ENCODE measurements at regions not wholly inside any gene's neighbourhood (a gene's known extent, or its start where the extent isn't known, plus 50 kb on each side); places are given as distances from the start of the nearest gene placed in this dataset.

GRCh38 chr5:8894031-8894430, 651.8 kb downstream of the SEMA5A start:
- DNase-seq (ENCODE audit: low spot score): no peak
- intact Hi-C loops (cut with DNase I): no loop called here

GRCh38 chr5:8895062-8895461, 650.8 kb downstream of the SEMA5A start:
- intact Hi-C loops (cut with DNase I): no loop called here
- no peak for DNase-seq (ENCODE audit: low spot score)

GRCh38 chr5:8895599-8895998, 650.3 kb downstream of the SEMA5A start:
- intact Hi-C loops (cut with DNase I): no loop called here
- no peak for DNase-seq (ENCODE audit: low spot score)

GRCh38 chr5:8897316-8897715, 648.6 kb downstream of the SEMA5A start:
- DNase-seq (ENCODE audit: low spot score): no peak
- intact Hi-C loops (cut with DNase I): no loop called here

GRCh38 chr5:8905021-8905420, 640.9 kb downstream of the SEMA5A start:
- intact Hi-C loops (cut with DNase I): no loop called here
- DNase-seq (ENCODE audit: low spot score): no peak

- intact Hi-C loops (cut with DNase I): no loop called here
- no peak for DNase-seq (ENCODE audit: low spot score)
Measured at GRCh38 chr5:8906303-8906967, 639.4 kb downstream of the SEMA5A start.

GRCh38 chr5:8907168-8907868, 638.6 kb downstream of the SEMA5A start:
- DNase-seq (ENCODE audit: low spot score): no peak
- intact Hi-C loops (cut with DNase I): no loop called here

GRCh38 chr5:8908055-8908683, 637.7 kb downstream of the SEMA5A start:
- intact Hi-C loops (cut with DNase I): no loop called here
- no peak for DNase-seq (ENCODE audit: low spot score)

GRCh38 chr5:8912106-8912505, 633.8 kb downstream of the SEMA5A start:
- intact Hi-C loops (cut with DNase I): no loop called here
- DNase-seq (ENCODE audit: low spot score): no peak

GRCh38 chr5:8913522-8913921, 632.4 kb downstream of the SEMA5A start:
- intact Hi-C loops (cut with DNase I): no loop called here
- no peak for DNase-seq (ENCODE audit: low spot score)

- DNase-seq (ENCODE audit: low spot score): no peak
- intact Hi-C loops (cut with DNase I): no loop called here
Measured at GRCh38 chr5:8919096-8919495, 626.8 kb downstream of the SEMA5A start.

GRCh38 chr5:8923526-8923925, 622.3 kb downstream of the SEMA5A start:
- intact Hi-C loops (cut with DNase I): no loop called here
- DNase-seq (ENCODE audit: low spot score): no peak

- intact Hi-C loops (cut with DNase I): no loop called here
- no peak for DNase-seq (ENCODE audit: low spot score)
Measured at GRCh38 chr5:8924054-8924793, 621.7 kb downstream of the SEMA5A start.

- intact Hi-C loops (cut with DNase I): no loop called here
Measured at GRCh38 chr5:8930021-8930420, 615.9 kb downstream of the SEMA5A start.

GRCh38 chr5:8934455-8934854, 611.4 kb downstream of the SEMA5A start:
- intact Hi-C loops (cut with DNase I): no loop called here
- no peak for DNase-seq (ENCODE audit: low spot score)

More at GRCh38 chr5:8930021-8930420, 615.9 kb downstream of the SEMA5A start:
- no peak for DNase-seq (ENCODE audit: low spot score)

- intact Hi-C loops (cut with DNase I): no loop called here
- DNase-seq (ENCODE audit: low spot score): no peak
Measured at GRCh38 chr5:8940934-8941333, 604.9 kb downstream of the SEMA5A start.

GRCh38 chr5:8943301-8943700, 602.6 kb downstream of the SEMA5A start:
- DNase-seq (ENCODE audit: low spot score): no peak
- intact Hi-C loops (cut with DNase I): no loop called here

GRCh38 chr5:8944005-8944404, 601.9 kb downstream of the SEMA5A start:
- intact Hi-C loops (cut with DNase I): no loop called here
- DNase-seq (ENCODE audit: low spot score): no peak

GRCh38 chr5:8945972-8946371, 599.9 kb downstream of the SEMA5A start:
- DNase-seq (ENCODE audit: low spot score): no peak
- intact Hi-C loops (cut with DNase I): no loop called here

GRCh38 chr5:8949908-8950307, 596.0 kb downstream of the SEMA5A start:
- intact Hi-C loops (cut with DNase I): no loop called here
- no peak for DNase-seq (ENCODE audit: low spot score)
